LNCaP clone FGC (cell line): ENCODE measurements at regions not wholly inside any gene's neighbourhood (a gene's known extent, or its start where the extent isn't known, plus 50 kb on each side); places are given as distances from the start of the nearest gene placed in this dataset.

Experiments
- DNase-seq: peaks from one replicate; pipeline ENCODE4 v3.0.0-alpha.2; 2011; ENCODE audit warnings: low read depth
- H3K4me3 ChIP-seq: 2 replicates; pipeline ENCODE4 v1.5.1; 2011; ENCODE audit warnings: mild to moderate bottlenecking, low read depth, low read length, control low read depth
- CTCF ChIP-seq: IDR thresholded peaks from 2 replicates; pipeline ENCODE4 v1.5.1; 2012; ENCODE audit warnings: mild to moderate bottlenecking; ENCODE audit not compliant: control insufficient read depth, insufficient read depth; ENCODE audit errors: extremely low read depth

GRCh38 chr3:17942856-17943255, 200.4 kb upstream of the TBC1D5 start:
- no peak overlapping the region for H3K4me3 ChIP-seq
- DNase-seq: no peak
- TF ChIP-seq CTCF: no peak

- TF ChIP-seq CTCF: no peak
- H3K4me3 ChIP-seq: no peak overlapping the region
- DNase-seq: no peak
Measured at GRCh38 chr3:17941766-17942165, 199.3 kb upstream of the TBC1D5 start.

DNA sequence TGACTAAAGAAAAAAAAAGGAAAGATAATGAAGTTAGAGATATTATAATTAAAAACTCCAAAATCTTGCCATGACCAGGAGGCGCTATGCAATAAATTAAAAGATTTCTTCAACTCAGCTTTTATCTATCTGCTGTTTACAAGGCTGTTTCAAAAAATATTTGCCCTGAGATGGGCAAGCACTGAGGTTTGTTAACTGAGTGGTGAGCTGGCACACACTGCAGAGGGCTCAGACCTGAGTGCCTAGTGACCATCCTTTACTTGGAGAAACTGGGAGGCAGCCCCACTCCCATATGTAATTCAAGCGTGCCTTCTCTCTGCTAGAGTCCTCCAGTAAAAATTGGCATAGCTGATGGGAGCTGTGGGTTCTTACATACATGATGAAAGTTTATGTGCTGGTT, 198.7 kb upstream of the TBC1D5 start:
- DNase-seq: no peak
- no peak overlapping the region for H3K4me3 ChIP-seq
- no peak for TF ChIP-seq CTCF

- no peak for TF ChIP-seq CTCF
- no peak overlapping the region for H3K4me3 ChIP-seq
- no peak for DNase-seq
Measured at GRCh38 chr3:17939157-17939556, 196.7 kb upstream of the TBC1D5 start.

DNA sequence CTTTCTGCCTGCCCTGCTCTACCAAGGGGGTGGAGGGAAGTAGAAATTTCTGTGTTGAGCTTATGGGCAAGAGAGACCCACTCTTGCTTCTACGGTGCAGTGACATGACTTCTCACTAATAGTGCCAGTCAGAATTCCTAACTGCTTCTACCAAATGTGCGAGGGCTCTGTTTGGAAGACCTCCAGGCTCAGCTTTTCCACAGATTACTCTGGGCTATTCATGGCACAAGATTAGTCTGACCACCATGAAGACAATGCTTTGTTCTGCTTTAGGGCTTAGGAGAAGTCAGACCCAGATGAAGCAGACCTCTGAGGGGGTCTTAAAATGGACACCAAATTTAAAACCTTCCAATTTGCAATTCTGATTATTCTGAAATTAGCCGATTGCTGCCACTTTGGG, 195.9 kb upstream of the TBC1D5 start:
- DNase-seq: no peak
- no peak overlapping the region for H3K4me3 ChIP-seq
- TF ChIP-seq CTCF: no peak

GRCh38 chr3:17936736-17937480, 194.5 kb upstream of the TBC1D5 start:
- H3K4me3 ChIP-seq: no peak overlapping the region
- no peak for TF ChIP-seq CTCF
- no peak for DNase-seq

DNA sequence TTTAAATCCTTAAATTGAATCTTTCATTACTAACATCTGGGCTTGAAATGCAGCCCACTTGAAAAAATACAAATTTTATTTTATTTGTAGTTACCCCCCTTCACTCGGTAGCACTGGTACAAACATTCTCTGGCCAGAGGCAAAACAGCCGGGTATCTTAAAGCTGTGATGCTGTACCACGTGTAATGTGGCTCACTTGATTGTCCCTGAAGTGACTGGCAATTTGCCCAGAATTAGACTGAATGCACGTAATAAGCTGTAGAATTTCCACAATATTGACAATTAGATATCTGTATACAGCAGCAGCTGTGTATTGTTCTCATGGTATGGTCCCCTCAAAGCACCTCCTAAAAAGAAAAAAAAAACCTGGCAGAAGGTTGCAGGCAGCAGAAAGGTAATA, 192.8 kb upstream of the TBC1D5 start:
- DNase-seq: no peak
- TF ChIP-seq CTCF: no peak

More for the DNA sequence above, 192.8 kb upstream of the TBC1D5 start:
- no peak overlapping the region for H3K4me3 ChIP-seq
